Prostate gland (tissue), 2 donors: ENCODE measurements at regions not wholly inside any gene's neighbourhood (a gene's known extent, or its start where the extent isn't known, plus 50 kb on each side); places are given as distances from the start of the nearest gene placed in this dataset.

Experiments used
- POLR2A ChIP-seq: fragments of 450-650 bp; IDR thresholded peaks from one replicate; pipeline ENCODE4 v1.6.1; 2016; ENCODE audit warnings: antibody characterized with exemption, mild to moderate bottlenecking
- TF ChIP-seq, protein P1 (sequence below), 4 experiments: fragments of 200-600 bp in 2 of 4; fragments of 450-650 bp in 2 of 4; sonication (generic) in 2 of 4; IDR thresholded peaks; 1 replicate in 3 of 4; 2 replicates in 1 of 4; pipeline ENCODE4 v1.5.1; 2016 to 2019; ENCODE audit warnings: antibody characterized with exemption in 4 of 4, mild to moderate bottlenecking in 2 of 4, moderate library complexity in 2 of 4

DNA sequence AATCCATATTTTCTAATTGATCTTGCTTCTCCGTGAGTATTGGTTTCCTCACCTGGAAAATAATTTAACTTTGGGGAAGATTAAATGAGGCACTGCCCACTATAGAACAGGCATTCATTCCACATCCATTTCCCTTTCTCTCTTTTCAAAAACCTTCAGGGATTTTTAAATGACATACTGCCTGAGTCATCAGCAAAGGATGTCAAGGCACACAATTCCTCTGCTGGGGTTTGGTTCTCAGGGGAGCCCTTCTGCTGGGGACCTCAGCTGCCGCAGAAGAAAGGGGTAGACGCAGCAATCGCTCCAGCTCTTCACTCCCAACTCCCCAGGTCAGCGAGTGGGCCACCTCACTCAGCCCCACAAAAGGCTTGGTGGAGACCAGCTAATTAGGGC, 90.7 kb upstream of the BACH2 start:
- TF ChIP-seq, protein P1, sequence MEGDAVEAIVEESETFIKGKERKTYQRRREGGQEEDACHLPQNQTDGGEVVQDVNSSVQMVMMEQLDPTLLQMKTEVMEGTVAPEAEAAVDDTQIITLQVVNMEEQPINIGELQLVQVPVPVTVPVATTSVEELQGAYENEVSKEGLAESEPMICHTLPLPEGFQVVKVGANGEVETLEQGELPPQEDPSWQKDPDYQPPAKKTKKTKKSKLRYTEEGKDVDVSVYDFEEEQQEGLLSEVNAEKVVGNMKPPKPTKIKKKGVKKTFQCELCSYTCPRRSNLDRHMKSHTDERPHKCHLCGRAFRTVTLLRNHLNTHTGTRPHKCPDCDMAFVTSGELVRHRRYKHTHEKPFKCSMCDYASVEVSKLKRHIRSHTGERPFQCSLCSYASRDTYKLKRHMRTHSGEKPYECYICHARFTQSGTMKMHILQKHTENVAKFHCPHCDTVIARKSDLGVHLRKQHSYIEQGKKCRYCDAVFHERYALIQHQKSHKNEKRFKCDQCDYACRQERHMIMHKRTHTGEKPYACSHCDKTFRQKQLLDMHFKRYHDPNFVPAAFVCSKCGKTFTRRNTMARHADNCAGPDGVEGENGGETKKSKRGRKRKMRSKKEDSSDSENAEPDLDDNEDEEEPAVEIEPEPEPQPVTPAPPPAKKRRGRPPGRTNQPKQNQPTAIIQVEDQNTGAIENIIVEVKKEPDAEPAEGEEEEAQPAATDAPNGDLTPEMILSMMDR (IDR thresholded peaks at IDR 0.05), result no peak
- no peak for TF ChIP-seq POLR2A
